ENCODE measurements at regions not wholly inside any gene's neighbourhood (a gene's known extent, or its start where the extent isn't known, plus 50 kb on each side); places are given as distances from the start of the nearest gene placed in this dataset.

GRCh38 chr3:152621006-152621868 is 213.7 kb upstream of the P2RY1 start:
- TF ChIP-seq SNAI2 (CRISPR knock-in tag; IDR thresholded peaks at IDR 0.05) (no peak), ZFP30 (CRISPR knock-in tag; IDR thresholded peaks at IDR 0.05) (no peak), ESRRG (CRISPR knock-in tag; IDR thresholded peaks at IDR 0.05) (no peak), GLIS3 (CRISPR knock-in tag; IDR thresholded peaks at IDR 0.05) (no peak), TSHZ2 (CRISPR knock-in tag; IDR thresholded peaks at IDR 0.05) (no peak), TOX (CRISPR knock-in tag; IDR thresholded peaks at IDR 0.05; ENCODE audit: borderline replicate concordance) (no peak), CSDC2 (CRISPR knock-in tag; IDR thresholded peaks at IDR 0.05) (no peak), ZNF565 (CRISPR knock-in tag; conservative IDR thresholded peaks at IDR 0.05; ENCODE audit: low read depth) (no peak), BACH2 (CRISPR knock-in tag; IDR thresholded peaks at IDR 0.05; ENCODE audit: borderline replicate concordance) (no peak), PPARA (CRISPR knock-in tag; IDR thresholded peaks at IDR 0.05; ENCODE audit: borderline replicate concordance) (no peak), OSR1 (CRISPR knock-in tag; IDR thresholded peaks at IDR 0.05) (no peak), ZNF8 (CRISPR knock-in tag; IDR thresholded peaks at IDR 0.05) (no peak), ARNTL (CRISPR knock-in tag; IDR thresholded peaks at IDR 0.05; ENCODE audit: borderline replicate concordance, low read depth) (no peak), PATZ1 (CRISPR knock-in tag; IDR thresholded peaks at IDR 0.05; ENCODE audit: borderline replicate concordance) (no peak), ZFP3 (CRISPR knock-in tag; IDR thresholded peaks at IDR 0.05) (no peak), CREB5 (CRISPR knock-in tag; IDR thresholded peaks at IDR 0.05; ENCODE audit: low read depth) (no peak), ZC3H10 (CRISPR knock-in tag; IDR thresholded peaks at IDR 0.05) (no peak)
- ATAC-seq = no peak

GRCh38 chr3:152621967-152622810 is 212.7 kb upstream of the P2RY1 start:
- TF ChIP-seq OSR1 (CRISPR knock-in tag; IDR thresholded peaks at IDR 0.05) (no peak), TOX (CRISPR knock-in tag; IDR thresholded peaks at IDR 0.05; ENCODE audit: borderline replicate concordance) (no peak), ARNTL (CRISPR knock-in tag; IDR thresholded peaks at IDR 0.05; ENCODE audit: borderline replicate concordance, low read depth) (no peak), PATZ1 (CRISPR knock-in tag; IDR thresholded peaks at IDR 0.05; ENCODE audit: borderline replicate concordance) (no peak), ESRRG (CRISPR knock-in tag; IDR thresholded peaks at IDR 0.05) (no peak), PPARA (CRISPR knock-in tag; IDR thresholded peaks at IDR 0.05; ENCODE audit: borderline replicate concordance) (no peak), CSDC2 (CRISPR knock-in tag; IDR thresholded peaks at IDR 0.05) (no peak), ZNF8 (CRISPR knock-in tag; IDR thresholded peaks at IDR 0.05) (no peak), GLIS3 (CRISPR knock-in tag; IDR thresholded peaks at IDR 0.05) (no peak), ISL1 (CRISPR knock-in tag; IDR thresholded peaks at IDR 0.05) (no peak), ZNF70 (CRISPR knock-in tag; IDR thresholded peaks at IDR 0.05) (no peak), TCF4 (CRISPR knock-in tag; IDR thresholded peaks at IDR 0.05; ENCODE audit: borderline replicate concordance) (no peak), ZFP3 (CRISPR knock-in tag; IDR thresholded peaks at IDR 0.05) (no peak), BACH2 (CRISPR knock-in tag; IDR thresholded peaks at IDR 0.05; ENCODE audit: borderline replicate concordance) (no peak)
- no peak for ATAC-seq

All from SK-N-SH treated with all-trans-retinoic acid at 6 μM for 48 hours (cell line).